Natural killer cell (primary cell): ENCODE measurements at regions not wholly inside any gene's neighbourhood (a gene's known extent, or its start where the extent isn't known, plus 50 kb on each side); places are given as distances from the start of the nearest gene placed in this dataset.

Source experiments
- ATAC-seq, 3 donors: fragments of 150-1000 bp in 2 of 3; fragments of 200-7000 bp in 1 of 3; cut with Tn5 transposase; 1 replicate in 1 of 3; 2 replicates in 2 of 3; pipeline ENCODE4 v1.10.0; 2021; ENCODE audit warnings: mild to moderate bottlenecking in 2 of 3, moderate library complexity in 2 of 3
- DNase-seq, 2 donors: peaks; one replicate each; pipeline versions ENCODE4 v3.0.0 to v3.0.0-alpha.2; 2013 to 2021; ENCODE audit warnings: mixed read lengths in 1 of 2
- H3K27ac ChIP-seq: one replicate; pipeline ENCODE4 v1.5.1; 2013; ENCODE audit warnings: mild to moderate bottlenecking, low read length
- H3K27me3 ChIP-seq: one replicate; pipeline ENCODE4 v1.6.1; 2013; ENCODE audit warnings: low read length; ENCODE audit not compliant: control insufficient read depth, insufficient read depth
- H3K36me3 ChIP-seq: one replicate; pipeline ENCODE4 v1.6.1; 2013; ENCODE audit warnings: low read length; ENCODE audit not compliant: control insufficient read depth, insufficient read depth
- H3K4me1 ChIP-seq: one replicate; pipeline ENCODE4 v1.6.1; 2013; ENCODE audit warnings: low read length; ENCODE audit not compliant: control insufficient read depth, insufficient read depth
- H3K4me3 ChIP-seq: one replicate; pipeline ENCODE4 v1.5.1; 2013; ENCODE audit warnings: low read length
- H3K9me3 ChIP-seq: one replicate; pipeline ENCODE4 v1.6.1; 2013; ENCODE audit warnings: low read length; ENCODE audit not compliant: control insufficient read depth, insufficient read depth
- H3K27ac Mint-ChIP-seq, 2 donors: one replicate each; pipeline ENCODE4 v1.8.0; 2022; ENCODE audit warnings: mild to moderate bottlenecking in 2 of 2, mixed read lengths in 2 of 2, moderate library complexity in 1 of 2
- H3K27me3 Mint-ChIP-seq, 2 donors: one replicate each; pipeline ENCODE4 v1.8.0; 2022; ENCODE audit warnings: low read depth in 2 of 2, mixed read lengths in 2 of 2
- H3K36me3 Mint-ChIP-seq: one replicate; pipeline ENCODE4 v1.8.0; 2022; ENCODE audit warnings: mixed read lengths
- H3K4me1 Mint-ChIP-seq, 2 donors: one replicate each; pipeline ENCODE4 v1.8.0; 2022; ENCODE audit warnings: mixed read lengths in 2 of 2
- H3K4me3 Mint-ChIP-seq: one replicate; pipeline ENCODE4 v1.8.0; 2022; ENCODE audit warnings: mild to moderate bottlenecking, moderate library complexity, mixed read lengths
- H3K9me3 Mint-ChIP-seq, 2 donors: one replicate each; pipeline ENCODE4 v1.8.0; 2022; ENCODE audit warnings: mixed read lengths in 2 of 2
- WGBS: methylation state at CpG from one replicate; pipeline ENCODE4 v1.1.7; 2013; ENCODE audit warnings: missing lambda C conversion rate; ENCODE audit not compliant: insufficient coverage; 5-methylcytosine and 5-hydroxymethylcytosine counted together
- intact Hi-C: fragments of 100-400 bp; cut with micrococcal nuclease; formaldehyde crosslinking; loops from one replicate; pipeline ENCODE4 v1.14.2; 2022
- TF ChIP-seq, protein P1 (sequence below): fragments of 200-600 bp; IDR thresholded peaks from one replicate; pipeline ENCODE4 v1.8.0; 2022; ENCODE audit warnings: antibody characterized with exemption

DNA sequence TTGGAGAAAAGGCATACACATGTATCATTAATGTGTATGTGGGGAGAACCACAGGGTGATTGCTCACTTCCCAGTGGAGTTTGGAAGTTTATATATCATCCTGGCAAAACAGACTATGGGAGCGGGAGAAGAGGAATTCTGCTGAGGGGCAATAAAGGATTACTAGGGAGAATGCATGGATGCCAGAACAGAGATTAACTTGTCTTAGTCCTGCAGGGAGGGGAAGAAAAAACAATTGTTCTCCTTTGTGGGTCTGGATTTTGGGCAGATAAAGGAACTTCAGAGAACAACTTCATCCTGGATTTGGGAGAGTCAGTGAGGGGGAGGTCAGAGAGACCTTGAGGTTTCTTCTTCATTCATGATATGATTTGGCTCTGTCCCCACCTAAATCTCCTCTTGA, 55.9 kb upstream of the SOX13 start:
- no peak overlapping the region for H3K4me3 Mint-ChIP-seq
- no peak overlapping the region for H3K27ac ChIP-seq
- H3K27me3 ChIP-seq: no peaks in the 10 kb centered on the region
- intact Hi-C loops: no loop called here
- H3K36me3 ChIP-seq: no peaks in the 10 kb centered on the region
- H3K27ac Mint-ChIP-seq: no peak overlapping the region
- H3K27me3 Mint-ChIP-seq: peaks cover 0 to 3% of the 10 kb centered on the region in 2 donors
- no peaks in the 10 kb centered on the region for H3K36me3 Mint-ChIP-seq
- TF ChIP-seq, protein P1, sequence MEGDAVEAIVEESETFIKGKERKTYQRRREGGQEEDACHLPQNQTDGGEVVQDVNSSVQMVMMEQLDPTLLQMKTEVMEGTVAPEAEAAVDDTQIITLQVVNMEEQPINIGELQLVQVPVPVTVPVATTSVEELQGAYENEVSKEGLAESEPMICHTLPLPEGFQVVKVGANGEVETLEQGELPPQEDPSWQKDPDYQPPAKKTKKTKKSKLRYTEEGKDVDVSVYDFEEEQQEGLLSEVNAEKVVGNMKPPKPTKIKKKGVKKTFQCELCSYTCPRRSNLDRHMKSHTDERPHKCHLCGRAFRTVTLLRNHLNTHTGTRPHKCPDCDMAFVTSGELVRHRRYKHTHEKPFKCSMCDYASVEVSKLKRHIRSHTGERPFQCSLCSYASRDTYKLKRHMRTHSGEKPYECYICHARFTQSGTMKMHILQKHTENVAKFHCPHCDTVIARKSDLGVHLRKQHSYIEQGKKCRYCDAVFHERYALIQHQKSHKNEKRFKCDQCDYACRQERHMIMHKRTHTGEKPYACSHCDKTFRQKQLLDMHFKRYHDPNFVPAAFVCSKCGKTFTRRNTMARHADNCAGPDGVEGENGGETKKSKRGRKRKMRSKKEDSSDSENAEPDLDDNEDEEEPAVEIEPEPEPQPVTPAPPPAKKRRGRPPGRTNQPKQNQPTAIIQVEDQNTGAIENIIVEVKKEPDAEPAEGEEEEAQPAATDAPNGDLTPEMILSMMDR: no peak
- no peaks in the 10 kb centered on the region for H3K9me3 ChIP-seq
- DNase-seq (no peak), ATAC-seq (no peak)
- WGBS: 93% methylated on average over 1 of the region's 1 CpG
- H3K9me3 Mint-ChIP-seq: no peaks in the 10 kb centered on the region
- H3K4me1 Mint-ChIP-seq: no peaks in the 10 kb centered on the region
- no peaks in the 10 kb centered on the region for H3K4me1 ChIP-seq
- no peak overlapping the region for H3K4me3 ChIP-seq

DNA sequence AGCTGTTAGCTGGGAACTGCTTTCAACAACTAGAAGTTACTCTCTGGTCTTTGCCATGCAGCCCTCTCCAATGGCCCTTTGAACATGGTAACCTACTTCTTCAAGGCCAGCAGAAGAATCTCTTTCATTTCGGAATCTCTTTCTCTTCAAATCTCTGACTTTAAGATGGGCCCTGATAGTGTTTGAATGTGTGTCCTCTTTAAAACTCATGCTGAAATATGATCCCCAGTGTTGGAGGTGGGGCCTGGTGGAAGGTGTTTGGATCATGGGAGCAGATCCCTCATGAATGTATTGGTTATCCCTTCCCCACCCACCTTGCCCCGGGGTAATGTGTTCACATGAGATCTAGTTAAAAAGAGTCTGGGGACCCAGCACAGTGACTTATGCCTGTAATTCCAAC, 54.5 kb upstream of the SOX13 start:
- H3K9me3 ChIP-seq: no peaks in the 10 kb centered on the region
- no peak overlapping the region for H3K27ac Mint-ChIP-seq
- no peak overlapping the region for H3K27ac ChIP-seq
- intact Hi-C loops: no loop called here
- 82% methylated on average over 2 of the region's 2 CpGs for WGBS
- ATAC-seq (no peak), DNase-seq (no peak)
- H3K27me3 Mint-ChIP-seq: peaks cover 0 to 6% of the 10 kb centered on the region in 2 donors
- no peaks in the 10 kb centered on the region for H3K27me3 ChIP-seq
- H3K4me1 Mint-ChIP-seq: no peaks in the 10 kb centered on the region
- no peaks in the 10 kb centered on the region for H3K4me1 ChIP-seq
- TF ChIP-seq, protein P1: no peak
- no peaks in the 10 kb centered on the region for H3K9me3 Mint-ChIP-seq
- H3K36me3 Mint-ChIP-seq: no peaks in the 10 kb centered on the region
- no peak overlapping the region for H3K4me3 ChIP-seq
- no peak overlapping the region for H3K4me3 Mint-ChIP-seq
- no peaks in the 10 kb centered on the region for H3K36me3 ChIP-seq
